ENCODE measurements at regions not wholly inside any gene's neighbourhood (a gene's known extent, or its start where the extent isn't known, plus 50 kb on each side); places are given as distances from the start of the nearest gene placed in this dataset.
"Not testable (repeated sequence)": the region's sequence is repeated elsewhere in the genome, so short reads cannot be mapped to it uniquely, and the experiment has no call there.

GRCh38 chr5:34230402-34230801 is 187.4 kb upstream of the C1QTNF3 start:
- not testable (repeated sequence) for TF ChIP-seq CTCF, EP300, POLR2A (IDR thresholded peaks at IDR 0.05)

Measured in ovary (tissue), 3 donors.